ENCODE measurements at regions not wholly inside any gene's neighbourhood (a gene's known extent, or its start where the extent isn't known, plus 50 kb on each side); places are given as distances from the start of the nearest gene placed in this dataset.
"Not testable (repeated sequence)": the region's sequence is repeated elsewhere in the genome, so short reads cannot be mapped to it uniquely, and the experiment has no call there.

DNA sequence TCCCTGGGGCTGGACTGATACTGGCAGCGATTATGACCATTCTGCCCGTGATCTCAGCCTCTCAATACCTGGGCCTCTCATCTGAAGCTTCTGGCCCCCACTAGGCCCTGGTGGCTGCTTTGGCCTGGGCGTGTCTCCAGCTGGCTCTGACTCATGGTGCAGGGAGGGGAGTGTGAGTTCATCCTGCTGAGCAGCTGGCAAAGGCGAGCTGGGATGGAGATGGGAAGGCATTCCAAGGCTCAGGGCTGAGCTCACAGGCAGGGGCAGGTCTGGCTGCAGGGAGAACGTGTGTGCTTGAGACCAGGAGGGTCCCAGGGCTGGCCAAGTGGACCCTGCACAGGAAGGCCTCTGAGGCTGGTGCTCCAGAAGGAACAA lies 221.8 kb downstream of the TMEM121 start:
- DNase-seq (ENCODE audit: low read depth in 2 of 3, low spot score in 2 of 3), result no peak

- DNase-seq (ENCODE audit: low read depth in 2 of 3, low spot score in 2 of 3), result not testable (repeated sequence)
Observed at GRCh38 chr14:105748710-105749109, 222.3 kb downstream of the TMEM121 start.

DNA sequence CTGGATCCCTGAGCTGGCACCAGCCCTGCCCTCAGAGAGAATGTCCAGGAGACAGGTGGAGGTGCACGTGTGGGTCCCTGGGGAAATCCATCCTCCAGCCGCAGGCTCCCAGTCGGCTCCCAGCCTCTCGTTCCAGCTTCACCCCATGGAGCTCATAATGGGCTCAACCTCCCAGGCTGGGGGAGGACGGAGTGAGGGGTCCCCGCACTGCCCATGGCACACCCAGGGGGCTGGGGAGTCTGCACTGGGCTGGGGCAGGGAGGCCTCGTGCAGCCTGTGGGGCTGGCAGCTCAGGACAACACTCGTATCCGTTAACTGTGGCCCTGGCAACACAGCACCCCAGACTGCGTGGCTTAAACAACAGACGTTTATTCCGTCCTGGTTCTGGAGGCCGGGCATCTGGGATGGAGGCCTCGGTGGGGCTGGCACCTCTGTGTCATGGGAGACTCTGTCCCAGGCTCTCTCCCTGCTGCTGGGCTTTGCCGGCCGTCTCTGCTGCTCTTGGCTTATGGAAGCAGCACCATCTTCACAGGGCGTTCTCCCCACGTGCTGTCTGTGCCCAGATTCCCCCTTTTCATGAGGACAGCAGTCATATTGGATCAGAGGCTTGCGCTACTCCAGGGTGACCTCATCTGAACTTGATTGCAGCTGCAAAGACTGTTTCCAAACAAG lies 223.6 kb downstream of the TMEM121 start:
- not testable (repeated sequence) for DNase-seq (ENCODE audit: low read depth in 2 of 3, low spot score in 2 of 3)

DNA sequence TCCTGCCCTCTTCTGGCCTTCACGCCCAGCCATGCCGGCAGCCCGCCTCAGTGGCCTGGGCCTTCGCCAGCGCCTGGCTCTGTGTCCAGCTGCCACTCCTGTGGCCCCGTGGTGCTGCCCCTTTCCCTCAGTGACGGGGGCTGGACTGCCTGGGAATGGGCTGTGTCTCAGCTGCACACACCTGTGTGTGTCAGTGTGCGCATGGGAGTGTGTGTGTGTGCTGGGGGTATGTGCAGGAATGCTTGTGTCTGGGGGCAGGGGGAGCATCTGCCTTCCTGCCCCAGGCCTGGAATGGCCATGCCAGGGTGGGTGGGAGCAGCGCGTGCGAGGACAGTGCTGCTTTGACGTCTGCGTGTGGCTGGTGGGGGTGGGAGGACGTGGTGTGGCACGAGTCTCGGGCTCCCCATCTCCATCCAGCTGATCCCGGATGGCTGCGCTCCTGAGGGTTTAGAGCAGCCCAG lies 224.9 kb downstream of the TMEM121 start:
- not testable (repeated sequence) for DNase-seq (ENCODE audit: low read depth in 2 of 3, low spot score in 2 of 3)

DNA sequence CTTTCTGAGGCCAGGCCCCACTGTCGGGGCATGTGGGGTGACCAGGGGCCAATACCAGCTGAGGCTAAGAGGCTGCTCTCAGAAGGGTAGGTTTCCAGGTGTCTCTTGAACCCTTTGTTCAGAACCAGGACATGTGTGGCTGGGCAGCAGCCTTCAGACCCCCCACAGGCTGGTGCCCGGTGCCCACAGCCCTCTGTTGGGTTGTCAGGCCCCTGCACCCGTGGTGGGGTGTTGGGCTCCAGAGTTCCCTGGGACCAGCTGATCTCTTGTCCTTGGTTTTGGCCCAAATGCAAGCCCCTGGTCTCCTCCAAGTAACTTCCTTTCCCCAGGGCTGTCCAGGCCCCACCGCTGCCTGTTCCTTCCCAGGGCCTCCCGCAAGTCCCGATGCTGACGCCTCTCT lies 226.0 kb downstream of the TMEM121 start:
- not testable (repeated sequence) for DNase-seq (ENCODE audit: low read depth in 2 of 3, low spot score in 2 of 3)

DNA sequence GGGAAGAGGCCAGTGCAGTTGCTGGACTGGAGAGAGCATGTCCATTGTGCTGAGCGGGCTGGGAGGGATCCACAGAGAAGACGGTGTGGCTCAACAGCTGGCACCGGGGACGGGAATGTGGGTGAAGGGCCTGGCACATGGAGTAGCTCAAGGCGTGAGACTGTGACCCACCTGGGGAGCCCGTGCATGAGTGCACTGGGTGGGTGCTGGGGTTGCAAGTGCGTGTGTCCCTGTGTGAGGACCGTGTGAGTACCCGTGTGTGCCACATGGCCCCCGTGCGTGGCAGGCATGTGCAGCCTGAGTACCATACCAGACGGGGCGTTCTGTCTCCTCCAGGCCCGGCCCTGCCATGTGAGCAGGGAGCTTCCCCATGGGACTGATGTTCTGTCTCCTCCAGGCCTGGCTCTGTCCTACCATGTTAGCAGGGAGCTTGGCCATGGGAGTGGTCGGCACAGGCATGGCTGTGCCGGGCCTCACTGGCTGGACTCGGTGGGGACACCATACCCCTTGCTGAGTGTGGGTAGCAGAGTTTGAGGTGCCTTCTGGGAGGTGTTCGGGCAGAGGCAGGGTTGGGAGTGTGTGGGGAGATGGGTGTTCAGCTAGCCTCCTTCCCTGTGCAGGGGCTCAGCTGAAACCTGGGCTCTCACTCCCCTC lies 234.4 kb downstream of the TMEM121 start:
- DNase-seq (ENCODE audit: low read depth in 2 of 3, low spot score in 2 of 3), result no peak

GRCh38 chr14:105761345-105761740 lies 235.0 kb downstream of the TMEM121 start:
- DNase-seq (ENCODE audit: low read depth in 2 of 3, low spot score in 2 of 3), result not testable (repeated sequence)

DNA sequence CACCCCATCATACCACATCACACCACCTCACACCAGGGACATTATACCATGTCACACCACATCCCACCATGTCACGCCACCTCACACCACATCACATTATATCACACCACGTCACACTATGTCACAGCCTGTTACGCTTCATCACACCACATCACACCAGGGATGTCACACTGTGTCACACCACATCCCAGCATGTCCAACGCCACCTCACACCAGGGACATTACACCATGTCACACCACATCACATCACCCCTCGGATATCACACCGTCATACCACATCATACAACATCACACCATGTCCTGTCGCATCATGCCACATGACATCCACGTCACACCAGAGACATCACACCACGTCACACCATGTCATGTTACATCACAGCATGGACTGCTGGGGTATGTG lies 235.5 kb downstream of the TMEM121 start:
- no peak for DNase-seq (ENCODE audit: low read depth in 2 of 3, low spot score in 2 of 3)

- DNase-seq (ENCODE audit: low read depth in 2 of 3, low spot score in 2 of 3), result not testable (repeated sequence)
Observed at GRCh38 chr14:105762262-105762661, 235.9 kb downstream of the TMEM121 start.

DNA sequence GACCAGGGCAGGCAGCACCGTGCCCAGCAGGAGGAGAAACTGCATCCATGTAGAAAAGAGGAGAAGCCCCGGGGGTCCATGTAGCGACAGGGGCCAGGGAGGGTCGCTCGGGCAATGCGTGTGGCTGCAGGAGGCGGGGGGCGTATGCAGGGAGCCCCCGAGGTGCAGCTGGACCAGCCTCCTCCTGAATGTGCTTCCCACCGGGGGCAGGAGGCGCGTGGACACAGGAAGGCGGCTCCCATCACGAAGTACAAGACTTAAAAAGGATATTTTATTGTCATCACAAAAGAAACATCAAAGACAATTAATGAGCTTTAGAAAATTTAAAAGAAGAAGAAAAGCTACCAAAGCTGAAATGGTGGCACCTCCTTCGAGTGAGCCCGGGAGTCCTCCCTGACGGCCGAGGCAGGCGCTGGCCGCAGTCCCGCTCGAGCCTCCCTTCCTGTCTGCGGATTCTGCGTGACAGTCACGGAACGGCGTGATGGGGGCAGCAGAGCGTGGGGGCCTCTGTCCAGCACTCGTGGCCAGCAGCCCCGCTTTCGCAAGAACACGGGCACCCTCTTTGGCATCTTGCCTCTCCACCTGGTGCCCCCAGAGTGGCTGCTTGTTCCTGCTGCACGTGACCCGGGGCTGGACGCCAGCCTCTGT lies 238.0 kb downstream of the TMEM121 start:
- DNase-seq (ENCODE audit: low read depth in 2 of 3, low spot score in 2 of 3), result not testable (repeated sequence)

GRCh38 chr14:105765072-105765825 lies 238.9 kb downstream of the TMEM121 start:
- not testable (repeated sequence) for DNase-seq (ENCODE audit: low read depth in 2 of 3, low spot score in 2 of 3)

DNA sequence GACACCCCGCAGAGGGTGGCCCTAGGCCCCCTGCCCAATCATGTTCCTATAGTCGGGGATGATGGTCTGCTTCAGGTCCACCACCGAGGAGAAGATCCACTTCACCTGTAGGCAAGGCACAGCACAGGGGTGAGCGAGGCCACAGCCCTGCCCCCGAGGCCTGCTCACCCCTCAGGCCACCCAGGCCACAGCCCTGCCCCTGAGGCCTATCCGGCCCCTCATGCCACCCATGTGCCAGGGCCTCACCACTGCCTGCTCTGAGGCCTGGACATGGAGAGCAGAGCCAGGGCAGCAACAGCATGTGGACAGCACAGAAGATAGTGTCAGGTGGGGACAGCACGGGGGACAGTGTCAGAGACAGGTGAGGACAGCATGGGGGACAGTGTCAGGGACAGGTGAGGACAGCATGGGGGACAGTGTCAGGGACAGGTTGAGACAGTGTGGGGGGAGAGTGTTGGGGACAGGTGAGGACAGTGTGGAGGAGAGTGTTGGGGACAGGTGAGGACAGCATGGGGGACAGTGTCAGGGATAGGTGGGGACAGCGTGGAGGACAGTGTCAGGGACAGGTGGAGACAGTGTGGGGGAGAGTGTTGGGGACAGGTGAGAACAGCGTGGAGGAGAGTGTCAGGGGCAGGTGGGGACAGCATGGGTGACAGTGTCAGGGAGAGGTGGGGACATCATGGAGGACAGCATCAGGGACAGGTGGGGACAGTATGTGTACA lies 239.7 kb downstream of the TMEM121 start:
- DNase-seq (ENCODE audit: low read depth in 2 of 3, low spot score in 2 of 3), result no peak

DNA sequence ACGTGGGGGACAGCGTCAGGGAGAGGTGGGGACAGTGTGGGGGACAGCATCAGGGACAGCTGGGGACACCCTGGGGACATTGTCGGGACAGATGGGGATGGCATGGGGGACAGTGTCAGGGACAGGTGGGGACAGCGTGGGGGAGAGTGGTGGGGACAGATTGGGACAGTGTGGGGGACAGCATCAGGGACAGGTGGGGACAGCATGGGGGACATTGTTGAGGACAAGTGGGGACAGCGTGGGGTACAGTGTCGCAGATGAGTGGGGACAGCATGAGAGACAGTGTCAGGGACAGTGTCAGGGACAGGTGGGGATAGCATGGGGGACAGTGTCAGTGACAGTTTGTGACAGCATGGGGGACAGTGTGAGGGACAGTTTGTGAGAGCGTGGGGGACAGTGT lies 240.9 kb downstream of the TMEM121 start:
- DNase-seq (ENCODE audit: low read depth in 2 of 3, low spot score in 2 of 3), result no peak

DNA sequence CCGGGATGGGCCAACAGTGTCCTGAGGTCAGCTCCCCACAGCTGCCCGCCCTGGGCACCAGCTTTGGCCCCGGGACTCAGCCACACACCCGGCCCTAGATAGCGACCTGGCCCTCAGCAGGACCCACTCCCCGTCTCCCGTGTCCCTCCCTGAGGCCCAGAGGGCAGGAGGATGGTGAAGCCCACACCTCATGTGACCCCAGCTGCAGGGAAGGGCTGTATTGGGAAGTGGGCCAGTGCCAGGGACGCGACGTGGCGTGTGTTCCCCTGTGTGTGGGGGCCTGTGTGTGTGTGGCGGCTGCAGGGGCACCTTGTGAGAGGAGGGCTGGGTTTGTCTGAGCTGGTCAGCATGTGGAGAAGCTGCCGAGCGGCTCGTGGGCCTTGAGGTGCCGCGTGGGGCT lies 241.7 kb downstream of the TMEM121 start:
- not testable (repeated sequence) for DNase-seq (ENCODE audit: low read depth in 2 of 3, low spot score in 2 of 3)

- not testable (repeated sequence) for DNase-seq (ENCODE audit: low read depth in 2 of 3, low spot score in 2 of 3)
Observed at GRCh38 chr14:105769061-105769730, 242.8 kb downstream of the TMEM121 start.

- DNase-seq (ENCODE audit: low read depth in 2 of 3, low spot score in 2 of 3), result not testable (repeated sequence)
Observed at GRCh38 chr14:105770619-105771216, 244.3 kb downstream of the TMEM121 start.

GRCh38 chr14:105771261-105772226 lies 245.2 kb downstream of the TMEM121 start:
- not testable (repeated sequence) for DNase-seq (ENCODE audit: low read depth in 2 of 3, low spot score in 2 of 3)

DNA sequence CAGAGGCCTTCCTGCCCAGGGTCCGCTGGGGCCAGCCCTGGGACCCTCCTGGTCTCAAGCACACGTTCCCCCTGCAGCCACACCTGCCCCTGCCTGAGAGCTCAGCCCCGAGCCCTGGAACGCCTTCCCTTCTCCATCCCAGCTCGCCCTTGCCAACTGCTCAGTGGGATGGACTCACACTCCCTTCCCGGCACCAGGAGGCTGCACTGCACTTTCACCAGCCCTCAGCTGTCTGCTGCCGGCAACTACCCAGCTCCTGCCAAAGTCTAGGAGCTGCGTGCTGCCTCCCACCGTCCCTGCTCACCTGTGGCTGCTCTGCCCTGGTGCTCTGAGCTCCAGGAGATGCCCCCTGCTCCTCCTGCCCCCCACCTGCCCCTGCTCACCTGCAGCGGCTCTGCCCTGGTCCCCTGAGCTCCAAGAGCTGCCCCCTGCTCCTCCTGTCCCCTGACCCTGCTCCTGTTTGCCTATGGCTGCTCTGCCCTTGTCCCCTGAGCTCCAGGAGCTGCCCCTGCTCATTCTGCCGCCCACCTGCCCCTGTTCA lies 246.4 kb downstream of the TMEM121 start:
- not testable (repeated sequence) for DNase-seq (ENCODE audit: low read depth in 2 of 3, low spot score in 2 of 3)

Measured in activated CD8-positive, alpha-beta memory T cell treated with anti-CD3 and anti-CD28 coated beads for 48 hours (primary cell).